HepG2 (cell line): ENCODE measurements at regions not wholly inside any gene's neighbourhood (a gene's known extent, or its start where the extent isn't known, plus 50 kb on each side); places are given as distances from the start of the nearest gene placed in this dataset.

Experiments used
- ATAC-seq: fragments of 200-7000 bp; cut with Tn5 transposase; 3 replicates; pipeline ENCODE4 v1.9.1; 2020; ENCODE audit warnings: mild to moderate bottlenecking, moderate library complexity
- BruUV-seq: library from RNA; stranded (reverse); fragments of 400-500 nt; replicated peaks from 2 replicates; lab custom pipeline; 2021; lab: Mats Ljungman, UMichigan
- CTCF ChIA-PET: fragments of 300-600 bp; formaldehyde crosslinking; extraction: SDS; loops from one replicate; lab custom pipeline; 2021; ENCODE audit warnings: low total read pairs, inconsistent platforms, low intra/inter-chr PET ratio; lab: Yijun Ruan, JAX
- POLR2A ChIA-PET: fragments of 350-600 bp; sonication (Branson Sonifier 250); formaldehyde crosslinking; loops from one replicate; lab custom pipeline; 2020; ENCODE audit warnings: antibody characterized with exemption, inconsistent platforms; lab: Yijun Ruan, JAX
- DNase-seq: peaks from one replicate; pipeline ENCODE4 v3.0.0-alpha.2; 2015; ENCODE audit warnings: low spot score
- FAIRE-seq: peaks from 3 replicates; lab custom pipeline; 2011; peaks lifted over from hg19 to GRCh38; lab: Jason Lieb, UNC
- H2AFZ ChIP-seq: one replicate; pipeline ENCODE4 v1.6.1; 2011; ENCODE audit warnings: low read length, inconsistent platforms
- H3K27ac ChIP-seq: fragments of 300-600 bp; 3 replicates; pipeline ENCODE4 v1.8.0; 2011; ENCODE audit warnings: mixed run types, mild to moderate bottlenecking, mixed read lengths, low read length, inconsistent platforms; ENCODE audit not compliant: insufficient read depth; ENCODE audit errors: extremely low read length
- H3K27me3 ChIP-seq, 2 experiments: fragments of 200-600 bp in 1 of 2; 2 replicates in 1 of 2; 3 replicates in 1 of 2; pipeline versions ENCODE4 v1.6.0 to v1.8.0; 2011; ENCODE audit warnings: low read length in 2 of 2, mild to moderate bottlenecking in 2 of 2, moderate library complexity in 2 of 2, inconsistent platforms in 1 of 2; ENCODE audit not compliant: insufficient read depth in 2 of 2, control insufficient read depth in 1 of 2
- H3K36me3 ChIP-seq, 2 experiments: fragments of 200-600 bp in 1 of 2; replicated peaks in 1 of 2; 2 replicates in 1 of 2; 3 replicates in 1 of 2; pipeline versions ENCODE4 v1.5.1 to v1.8.0; 2011; ENCODE audit warnings: low read length in 2 of 2, inconsistent platforms in 1 of 2; ENCODE audit not compliant: insufficient read depth in 2 of 2, control insufficient read depth in 1 of 2
- H3K4me1 ChIP-seq: 2 replicates; pipeline ENCODE4 v1.5.1; 2012; ENCODE audit warnings: low read length, inconsistent platforms; ENCODE audit not compliant: insufficient read depth
- H3K4me2 ChIP-seq: 2 replicates; pipeline ENCODE4 v1.6.0; 2011; ENCODE audit warnings: low read depth, low read length, inconsistent platforms
- H3K4me3 ChIP-seq, 3 experiments: fragments of 200-600 bp in 1 of 3; sonication (generic), shearing (Covaris generic) in 1 of 3; replicated peaks in 1 of 3; 2 replicates each; pipeline ENCODE4 v1.5.1; 2011 to 2016; ENCODE audit warnings: low read length in 3 of 3, inconsistent platforms in 2 of 3, low read depth in 2 of 3, mild to moderate bottlenecking in 2 of 3, control low read depth in 1 of 3, mixed read lengths in 1 of 3; ENCODE audit not compliant: insufficient read depth in 1 of 3
- H3K79me2 ChIP-seq: one replicate; pipeline ENCODE4 v1.6.1; 2011; ENCODE audit warnings: low read length, inconsistent platforms; ENCODE audit not compliant: insufficient read depth
- H3K9ac ChIP-seq: 2 replicates; pipeline ENCODE4 v1.6.0; 2011; ENCODE audit warnings: mild to moderate bottlenecking, low read depth, low read length, inconsistent platforms; ENCODE audit not compliant: insufficient read depth
- H3K9me3 ChIP-seq: 2 replicates; pipeline ENCODE4 v1.5.1; 2012; ENCODE audit warnings: mild to moderate bottlenecking, low read length
- H4K20me1 ChIP-seq: 2 replicates; pipeline ENCODE4 v1.6.0; 2011; ENCODE audit warnings: inconsistent platforms, mild to moderate bottlenecking, low read length, moderate library complexity; ENCODE audit not compliant: insufficient read depth
- CEBPG ChIP-seq: IDR thresholded peaks from 2 replicates; pipeline ENCODE4 v1.6.1; 2016
- DNMT3B ChIP-seq: conservative IDR thresholded peaks from 2 replicates; pipeline ENCODE4 v1.6.1; 2016; ENCODE audit warnings: missing biosample characterization, control low read depth
- ESRRA ChIP-seq: sonication (generic); formaldehyde crosslinking; IDR thresholded peaks from 2 replicates; pipeline ENCODE4 v1.5.1; 2020; ENCODE audit warnings: mild to moderate bottlenecking, low read depth, missing genetic modification reagents
- FOXP1 ChIP-seq, 2 experiments: fragments of 450-650 bp in 1 of 2; IDR thresholded peaks; 2 replicates each; pipeline ENCODE4 v1.6.1; 2017 to 2018; ENCODE audit warnings: antibody characterized with exemption in 1 of 2
- HMG20B ChIP-seq: conservative IDR thresholded peaks from 2 replicates; pipeline ENCODE4 v1.6.1; 2016; ENCODE audit warnings: missing genetic modification reagents, missing compliant biosample characterization
- KLF13 ChIP-seq: sonication (generic); formaldehyde crosslinking; IDR thresholded peaks from 2 replicates; pipeline ENCODE4 v1.4.0; 2020; ENCODE audit warnings: mild to moderate bottlenecking, missing genetic modification reagents
- MTA3 ChIP-seq: sonication (generic); formaldehyde crosslinking; IDR thresholded peaks from 2 replicates; pipeline ENCODE4 v1.4.0; 2020; ENCODE audit warnings: missing genetic modification reagents
- PLSCR1 ChIP-seq: sonication (generic); formaldehyde crosslinking; IDR thresholded peaks from 2 replicates; pipeline ENCODE4 v1.5.0; 2020; ENCODE audit warnings: missing genetic modification reagents, mild to moderate bottlenecking, borderline replicate concordance
- SP1 ChIP-seq, 2 experiments: fragments of 450-650 bp in 1 of 2; sonication (generic) in 1 of 2; formaldehyde crosslinking in 1 of 2; IDR thresholded peaks; 2 replicates each; pipeline versions ENCODE4 v1.4.0 to v1.6.1; 2016 to 2020; ENCODE audit warnings: missing genetic modification reagents in 1 of 2
- TP53 ChIP-seq: sonication (generic); formaldehyde crosslinking; conservative IDR thresholded peaks from 2 replicates; pipeline ENCODE4 v1.4.0; 2020; ENCODE audit warnings: missing genetic modification reagents
- TRIM24 ChIP-seq: sonication (generic); formaldehyde crosslinking; IDR thresholded peaks from 2 replicates; pipeline ENCODE4 v1.8.0; 2022; ENCODE audit warnings: mild to moderate bottlenecking, missing genetic modification reagents
- ZFP1 ChIP-seq: IDR thresholded peaks from 2 replicates; pipeline ENCODE4 v1.6.1; 2016
- ZIK1 ChIP-seq: sonication (generic); formaldehyde crosslinking; IDR thresholded peaks from 2 replicates; pipeline ENCODE4 v1.5.0; 2020; ENCODE audit warnings: mild to moderate bottlenecking, low read depth, missing genetic modification reagents, borderline replicate concordance
- ZMAT5 ChIP-seq: sonication (generic); formaldehyde crosslinking; IDR thresholded peaks from 2 replicates; pipeline ENCODE4 v1.5.0; 2020; ENCODE audit warnings: mild to moderate bottlenecking, low read depth, missing genetic modification reagents, borderline replicate concordance
- ZNF326 ChIP-seq: sonication (generic); formaldehyde crosslinking; IDR thresholded peaks from 2 replicates; pipeline ENCODE4 v1.4.0; 2020; ENCODE audit warnings: missing genetic modification reagents, borderline replicate concordance
- ZNF382 ChIP-seq: sonication (generic); formaldehyde crosslinking; IDR thresholded peaks from 2 replicates; pipeline ENCODE4 v1.5.0; 2020; ENCODE audit warnings: missing genetic modification reagents, mild to moderate bottlenecking, borderline replicate concordance
- ZNF44 ChIP-seq: sonication (generic); formaldehyde crosslinking; IDR thresholded peaks from 2 replicates; pipeline ENCODE4 v1.5.1; 2020; ENCODE audit warnings: mild to moderate bottlenecking, missing genetic modification reagents
- ZNF589 ChIP-seq: sonication (generic); formaldehyde crosslinking; conservative IDR thresholded peaks from 2 replicates; pipeline ENCODE4 v1.8.0; 2022; ENCODE audit warnings: mild to moderate bottlenecking, moderate library complexity, missing genetic modification reagents
- ZNF775 ChIP-seq: sonication (generic); formaldehyde crosslinking; IDR thresholded peaks from 2 replicates; pipeline ENCODE4 v1.4.0; 2020; ENCODE audit warnings: missing genetic modification reagents, mild to moderate bottlenecking, moderate library complexity, borderline replicate concordance
- ZNF800 ChIP-seq: sonication (generic); formaldehyde crosslinking; IDR thresholded peaks from 2 replicates; pipeline ENCODE4 v1.4.0; 2020; ENCODE audit warnings: missing genetic modification reagents
- WGBS: methylation state at CpG from one replicate; pipeline ENCODE4 v1.1.6; 2017; ENCODE audit warnings: low lambda C conversion rate; 5-methylcytosine and 5-hydroxymethylcytosine counted together
- in situ Hi-C: cut with HindIII; loops from 2 replicates; pipeline ENCODE4 v1.10.0; 2017; ENCODE audit warnings: low pct_unique_long_range_greater_than_20kb; ENCODE audit not compliant: extremely low pct_ligation_motif_present
- intact Hi-C: fragments of 100-400 bp; cut with micrococcal nuclease; formaldehyde crosslinking; loops from one replicate; pipeline ENCODE4 v1.10.0; 2022; ENCODE audit not compliant: unreplicated experiment

GRCh38 chr2:241967467-241968144 lies 98.1 kb downstream of the RTP5 start:
- H2AFZ ChIP-seq, result no peak overlapping the region
- TF ChIP-seq SP1 (IDR thresholded peaks at IDR 0.05), result no peak
- no peak for TF ChIP-seq SP1 (CRISPR knock-in tag; IDR thresholded peaks at IDR 0.05)
- TF ChIP-seq ZNF326 (CRISPR knock-in tag), result no peak
- TF ChIP-seq PLSCR1 (CRISPR knock-in tag), result no peak
- TF ChIP-seq MTA3 (CRISPR knock-in tag), result no peak
- TF ChIP-seq KLF13 (CRISPR knock-in tag), result no peak
- no peak for TF ChIP-seq FOXP1 (IDR thresholded peaks at IDR 0.05)
- no peak for TF ChIP-seq FOXP1 (CRISPR knock-in tag; IDR thresholded peaks at IDR 0.05)
- TF ChIP-seq TRIM24 (CRISPR knock-in tag), result no peak
- no peak for TF ChIP-seq CEBPG (CRISPR knock-in tag)
- no peak for TF ChIP-seq HMG20B (CRISPR knock-in tag)
- TF ChIP-seq ZNF44 (CRISPR knock-in tag), result no peak
- TF ChIP-seq ZIK1, result no peak
- TF ChIP-seq ZMAT5 (CRISPR knock-in tag), result no peak
- no peak for TF ChIP-seq DNMT3B (CRISPR knock-in tag)
- TF ChIP-seq ZFP1 (CRISPR knock-in tag), result no peak
- TF ChIP-seq ZNF800, result no peak
- TF ChIP-seq TP53, result no peak
- no peak for TF ChIP-seq ZNF382 (CRISPR knock-in tag)
- TF ChIP-seq ZNF589 (CRISPR knock-in tag), result no peak
- TF ChIP-seq ZNF775 (CRISPR knock-in tag), result no peak
- no peak for TF ChIP-seq ESRRA (CRISPR knock-in tag)
- TF ChIP-seq, all 625 proteins: peak for 0
- ATAC-seq (no peak), FAIRE-seq (no peak), DNase-seq (no peak)
- POLR2A ChIA-PET, result interaction anchor here (0.6 kb wide), 1 partner anchor 253 kb away, joined by 3 read pairs; no protein-coding TSS in a partner anchor
- intact Hi-C loops (no loop called here), in situ Hi-C loops (no loop called here)
- Histone ChIP-seq H4K20me1 (no peaks in the 10 kb centered on the region), H3K27ac (no peak overlapping the region), H3K4me2 (no peak overlapping the region), H3K79me2 (no peaks in the 10 kb centered on the region), H3K27me3 (peaks cover 5 to 21% of the 10 kb centered on the region in 2 experiments; a peak in 4 of 5 replicates), H3K9ac (no peak overlapping the region), H3K4me1 (peaks cover 14% of the 10 kb centered on the region), H3K9me3 (no peaks in the 10 kb centered on the region), H3K36me3 (no peaks in the 10 kb centered on the region), H3K4me3 (no peak overlapping the region)
- BruUV-seq, result no TSS peak
- 82% methylated on average over 17 of the region's 17 CpGs for WGBS
- CTCF ChIA-PET, result no interaction called here
